ENCODE measurements at regions not wholly inside any gene's neighbourhood (a gene's known extent, or its start where the extent isn't known, plus 50 kb on each side); places are given as distances from the start of the nearest gene placed in this dataset.

GRCh38 chr10:52955337-52955736 lies 182.8 kb upstream of the MBL2 start:
- no peak overlapping the region for H2AFZ ChIP-seq (ENCODE audit: low read length)
- H4K20me1 ChIP-seq (ENCODE audit: insufficient read depth, low read length): no peaks in the 10 kb centered on the region

GRCh38 chr10:52954407-52954806 lies 181.8 kb upstream of the MBL2 start:
- Histone ChIP-seq H4K20me1 (ENCODE audit: insufficient read depth, low read length) (no peaks in the 10 kb centered on the region), H3K4me3 (ENCODE audit: low read depth, low read length, poor library complexity, severe bottlenecking) (no peak overlapping the region), H3K9me3 (ENCODE audit: low read length) (no peaks in the 10 kb centered on the region), H3K9ac (ENCODE audit: low read length) (no peak overlapping the region), H3K27ac (ENCODE audit: low read depth, low read length, poor library complexity, severe bottlenecking) (no peak overlapping the region), H3K4me1 (ENCODE audit: insufficient read depth, low read length, severe bottlenecking) (no peaks in the 10 kb centered on the region), H3K79me2 (ENCODE audit: insufficient read depth, low read length) (no peaks in the 10 kb centered on the region), H3K4me2 (ENCODE audit: low read length) (no peak overlapping the region), H3K27me3 (ENCODE audit: insufficient read depth, low read length) (no peaks in the 10 kb centered on the region), H3K36me3 (ENCODE audit: insufficient read depth, low read length) (no peaks in the 10 kb centered on the region), H3F3A (ENCODE audit: insufficient read depth, low read length) (no peaks in the 10 kb centered on the region), H2AFZ (ENCODE audit: low read length) (no peak overlapping the region), H3K9me2 (ENCODE audit: low read depth, low read length) (no peaks in the 10 kb centered on the region)
- TF ChIP-seq CTCF (IDR thresholded peaks at IDR 0.05; ENCODE audit: low read length) (no peak), EZH2 (IDR thresholded peaks at IDR 0.05; ENCODE audit: borderline replicate concordance, low read length) (no peak)

More at GRCh38 chr10:52955337-52955736, 182.8 kb upstream of the MBL2 start:
- TF ChIP-seq EZH2 (IDR thresholded peaks at IDR 0.05; ENCODE audit: borderline replicate concordance, low read length) (no peak), CTCF (IDR thresholded peaks at IDR 0.05; ENCODE audit: low read length) (no peak)
- H3K9me2 ChIP-seq (ENCODE audit: low read depth, low read length): no peaks in the 10 kb centered on the region
- no peaks in the 10 kb centered on the region for H3K27me3 ChIP-seq (ENCODE audit: insufficient read depth, low read length)
- no peak overlapping the region for H3K4me2 ChIP-seq (ENCODE audit: low read length)
- no peaks in the 10 kb centered on the region for H3K36me3 ChIP-seq (ENCODE audit: insufficient read depth, low read length)
- no peak overlapping the region for H3K4me3 ChIP-seq (ENCODE audit: low read depth, low read length, poor library complexity, severe bottlenecking)
- H3K27ac ChIP-seq (ENCODE audit: low read depth, low read length, poor library complexity, severe bottlenecking): no peak overlapping the region
- no peak overlapping the region for H3K9ac ChIP-seq (ENCODE audit: low read length)
- H3K9me3 ChIP-seq (ENCODE audit: low read length): no peaks in the 10 kb centered on the region
- H3K4me1 ChIP-seq (ENCODE audit: insufficient read depth, low read length, severe bottlenecking): no peaks in the 10 kb centered on the region
- no peaks in the 10 kb centered on the region for H3K79me2 ChIP-seq (ENCODE audit: insufficient read depth, low read length)
- no peaks in the 10 kb centered on the region for H3F3A ChIP-seq (ENCODE audit: insufficient read depth, low read length)

GRCh38 chr10:52952391-52953055 lies 179.9 kb upstream of the MBL2 start:
- no peaks in the 10 kb centered on the region for H3K9me3 ChIP-seq (ENCODE audit: low read length)
- no peaks in the 10 kb centered on the region for H3K79me2 ChIP-seq (ENCODE audit: insufficient read depth, low read length)
- H2AFZ ChIP-seq (ENCODE audit: low read length): no peak overlapping the region
- no peaks in the 10 kb centered on the region for H3K9me2 ChIP-seq (ENCODE audit: low read depth, low read length)
- TF ChIP-seq CTCF (IDR thresholded peaks at IDR 0.05; ENCODE audit: low read length) (no peak), EZH2 (IDR thresholded peaks at IDR 0.05; ENCODE audit: borderline replicate concordance, low read length) (no peak)
- no peaks in the 10 kb centered on the region for H4K20me1 ChIP-seq (ENCODE audit: insufficient read depth, low read length)
- no peak overlapping the region for H3K9ac ChIP-seq (ENCODE audit: low read length)
- no peaks in the 10 kb centered on the region for H3F3A ChIP-seq (ENCODE audit: insufficient read depth, low read length)
- no peak overlapping the region for H3K4me3 ChIP-seq (ENCODE audit: low read depth, low read length, poor library complexity, severe bottlenecking)
- H3K4me1 ChIP-seq (ENCODE audit: insufficient read depth, low read length, severe bottlenecking): no peaks in the 10 kb centered on the region
- H3K36me3 ChIP-seq (ENCODE audit: insufficient read depth, low read length): no peaks in the 10 kb centered on the region
- no peaks in the 10 kb centered on the region for H3K27me3 ChIP-seq (ENCODE audit: insufficient read depth, low read length)
- no peak overlapping the region for H3K27ac ChIP-seq (ENCODE audit: low read depth, low read length, poor library complexity, severe bottlenecking)
- no peak overlapping the region for H3K4me2 ChIP-seq (ENCODE audit: low read length)

All from OCI-LY1 (cell line).